Gastroesophageal sphincter (tissue), 4 donors: ENCODE measurements at regions not wholly inside any gene's neighbourhood (a gene's known extent, or its start where the extent isn't known, plus 50 kb on each side); places are given as distances from the start of the nearest gene placed in this dataset.

Source experiments
- ATAC-seq: fragments of 150-250 bp; one replicate; pipeline ENCODE4 v1.9.1; 2016; ENCODE audit warnings: mild to moderate bottlenecking, moderate library complexity
- H3K27ac ChIP-seq, 4 donors: fragments of 200-600 bp; sonication (generic) in 3 of 4; 1 replicate in 3 of 4; 2 replicates in 1 of 4; pipeline ENCODE4 v1.5.1; 2016 to 2019
- H3K27me3 ChIP-seq: fragments of 200-600 bp; sonication (generic); one replicate; pipeline ENCODE4 v1.5.1; 2019
- H3K36me3 ChIP-seq, 2 donors: fragments of 200-600 bp; sonication (generic); one replicate each; pipeline ENCODE4 v1.5.1; 2019; ENCODE audit warnings: control low read depth in 1 of 2
- H3K4me1 ChIP-seq, 3 donors: fragments of 200-600 bp; sonication (generic); 1 replicate in 2 of 3; 2 replicates in 1 of 3; pipeline ENCODE4 v1.5.1; 2016 to 2019; ENCODE audit warnings: control low read depth in 2 of 3
- H3K4me3 ChIP-seq, 2 donors: fragments of 200-600 bp; sonication (generic); one replicate each; pipeline ENCODE4 v1.5.1; 2019; ENCODE audit warnings: mild to moderate bottlenecking in 1 of 2, moderate library complexity in 1 of 2
- H3K9me3 ChIP-seq, 3 donors: fragments of 200-600 bp; sonication (generic); one replicate each; pipeline ENCODE4 v1.5.1; 2017 to 2019; ENCODE audit warnings: control low read depth in 2 of 3
- CTCF ChIP-seq, 4 experiments: fragments of 200-600 bp in 2 of 4; fragments of 450-650 bp in 2 of 4; sonication (generic) in 1 of 4; IDR thresholded peaks; one replicate each; pipeline ENCODE4 v1.5.1; 2017 to 2019; ENCODE audit warnings: antibody characterized with exemption in 4 of 4, mild to moderate bottlenecking in 2 of 4, moderate library complexity in 2 of 4
- EP300 ChIP-seq: sonication (generic); formaldehyde crosslinking; IDR thresholded peaks from one replicate; pipeline ENCODE4 v1.6.1; 2017; ENCODE audit warnings: antibody characterized with exemption, mild to moderate bottlenecking
- POLR2A ChIP-seq, 2 donors: fragments of 450-650 bp; IDR thresholded peaks; one replicate each; pipeline ENCODE4 v1.6.1; 2017; ENCODE audit warnings: antibody characterized with exemption in 2 of 2, mild to moderate bottlenecking in 2 of 2, moderate library complexity in 1 of 2
- POLR2AphosphoS5 ChIP-seq: sonication (generic); formaldehyde crosslinking; IDR thresholded peaks from one replicate; pipeline ENCODE4 v1.6.1; 2017; ENCODE audit warnings: antibody characterized with exemption
- WGBS, 2 donors: methylation state at CpG; one replicate each; pipeline ENCODE4 v1.1.5; 2018; ENCODE audit warnings: low coverage in 1 of 2; 5-methylcytosine and 5-hydroxymethylcytosine counted together

GRCh38 chr5:2375291-2375690 is 376.2 kb downstream of the IRX2 start:
- no peaks in the 10 kb centered on the region for H3K4me1 ChIP-seq
- TF ChIP-seq EP300 (no peak), CTCF (IDR thresholded peaks at IDR 0.05) (no peak), POLR2AphosphoS5 (no peak), POLR2A (IDR thresholded peaks at IDR 0.05) (no peak)
- H3K4me3 ChIP-seq = no peak overlapping the region
- 88 to 93% methylated on average over 10 to 13 of the region's 13 CpGs for WGBS, 2 donors
- H3K9me3 ChIP-seq = no peaks in the 10 kb centered on the region
- no peak overlapping the region for H3K27ac ChIP-seq
- H3K36me3 ChIP-seq = no peaks in the 10 kb centered on the region
- ATAC-seq = no peak
- peaks cover 7% of the 10 kb centered on the region for H3K27me3 ChIP-seq

- Histone ChIP-seq H3K4me3 (no peak overlapping the region), H3K36me3 (no peaks in the 10 kb centered on the region), H3K9me3 (no peaks in the 10 kb centered on the region), H3K27ac (no peak overlapping the region), H3K4me1 (no peaks in the 10 kb centered on the region), H3K27me3 (peaks cover 7% of the 10 kb centered on the region)
- WGBS, 2 donors = no CpG with 5 or more reads among the region's 13 CpGs
- ATAC-seq = no peak
- TF ChIP-seq POLR2AphosphoS5 (no peak), CTCF (IDR thresholded peaks at IDR 0.05) (no peak), POLR2A (IDR thresholded peaks at IDR 0.05) (no peak), EP300 (no peak)
Observed at GRCh38 chr5:2374703-2375102, 376.8 kb downstream of the IRX2 start.

DNA sequence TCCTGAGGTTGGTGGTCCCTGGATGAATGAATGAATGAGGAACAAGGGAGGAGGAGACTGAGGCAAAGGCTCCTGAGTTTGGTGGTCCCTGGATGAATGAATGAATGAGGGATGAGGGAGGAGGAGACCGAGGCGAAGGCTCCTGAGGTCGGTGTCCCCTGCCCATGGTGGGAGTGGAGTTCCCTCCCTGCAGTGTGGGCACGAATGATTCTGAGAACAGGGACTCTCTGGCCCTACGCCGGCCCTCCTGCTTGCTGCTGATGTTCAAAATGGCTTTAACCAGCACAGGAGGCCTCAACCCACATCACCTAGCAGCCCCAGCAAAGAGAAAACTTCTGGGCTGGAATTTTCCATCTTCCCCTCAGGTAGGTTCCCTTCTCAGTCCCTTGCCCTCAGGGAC is 377.8 kb downstream of the IRX2 start:
- ATAC-seq = no peak
- H3K36me3 ChIP-seq = no peaks in the 10 kb centered on the region
- TF ChIP-seq CTCF (IDR thresholded peaks at IDR 0.05) (no peak), POLR2AphosphoS5 (no peak), POLR2A (IDR thresholded peaks at IDR 0.05) (no peak), EP300 (no peak)
- peaks cover 7% of the 10 kb centered on the region for H3K27me3 ChIP-seq
- no peaks in the 10 kb centered on the region for H3K9me3 ChIP-seq
- H3K4me1 ChIP-seq = no peaks in the 10 kb centered on the region
- WGBS, 2 donors = 88% methylated on average over 3 of the region's 6 CpGs; no CpG with 5 or more reads in 1 of the 2 donors
- H3K27ac ChIP-seq = no peak overlapping the region
- H3K4me3 ChIP-seq = no peak overlapping the region

- Histone ChIP-seq H3K27me3 (peaks cover 1% of the 10 kb centered on the region), H3K36me3 (no peaks in the 10 kb centered on the region), H3K9me3 (no peaks in the 10 kb centered on the region), H3K27ac (no peak overlapping the region), H3K4me1 (no peaks in the 10 kb centered on the region), H3K4me3 (no peak overlapping the region)
- 60 to 94% methylated on average over 1 to 11 of the region's 14 CpGs for WGBS, 2 donors
- TF ChIP-seq CTCF (IDR thresholded peaks at IDR 0.05) (no peak), POLR2A (IDR thresholded peaks at IDR 0.05) (no peak), POLR2AphosphoS5 (no peak), EP300 (no peak)
- no peak for ATAC-seq
Observed at GRCh38 chr5:2371419-2371710, 380.1 kb downstream of the IRX2 start.

DNA sequence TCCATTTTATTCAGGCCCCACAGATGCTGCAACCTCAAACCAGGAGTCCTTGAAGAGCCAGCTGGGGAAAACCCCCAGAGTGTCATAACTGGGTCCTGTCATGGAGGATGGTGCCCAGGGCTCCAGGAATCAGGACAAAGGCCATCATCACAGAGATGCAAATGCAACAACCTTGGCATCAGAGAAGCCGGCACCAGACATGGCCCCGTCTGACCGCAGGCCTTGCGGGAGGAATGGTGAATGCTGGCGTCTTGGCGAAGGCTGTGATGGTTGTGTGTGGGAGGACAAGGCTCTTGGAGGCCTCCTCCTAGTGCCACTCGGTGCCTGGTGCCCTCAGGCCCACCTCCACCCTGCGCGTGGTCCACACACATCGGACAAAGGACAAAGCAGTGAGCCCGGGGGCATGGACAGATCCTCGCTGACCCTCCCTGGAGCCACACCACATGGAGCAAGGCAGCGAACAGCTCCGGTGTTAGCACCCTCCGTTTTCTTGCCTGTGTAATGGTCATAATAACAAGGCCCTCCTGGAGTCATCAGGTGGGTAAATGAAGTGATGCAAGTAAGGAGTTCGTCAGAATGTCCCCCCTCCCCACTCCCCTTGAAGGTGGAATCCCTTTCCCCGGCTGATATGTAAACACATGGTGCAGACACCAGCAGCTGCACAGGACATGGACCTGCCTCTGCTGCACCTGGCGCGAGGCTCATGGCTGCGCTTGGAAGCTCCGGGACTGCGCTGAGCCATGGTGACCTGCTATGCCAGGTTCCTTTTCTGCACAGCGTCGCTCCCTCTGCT is 380.7 kb downstream of the IRX2 start:
- Histone ChIP-seq H3K36me3 (no peaks in the 10 kb centered on the region), H3K4me1 (no peaks in the 10 kb centered on the region), H3K4me3 (no peak overlapping the region), H3K27me3 (no peaks in the 10 kb centered on the region), H3K27ac (no peak overlapping the region), H3K9me3 (peaks cover 0 to under 1% (median 0%) of the 10 kb centered on the region in 3 donors)
- TF ChIP-seq POLR2AphosphoS5 (no peak), CTCF (IDR thresholded peaks at IDR 0.05) (no peak), EP300 (no peak), POLR2A (IDR thresholded peaks at IDR 0.05) (no peak)
- no peak for ATAC-seq
- 100% methylated on average over 1 of the region's 24 CpGs; no CpG with 5 or more reads in 1 of the 2 donors for WGBS, 2 donors
